22Rv1 (cell line): ENCODE measurements at regions not wholly inside any gene's neighbourhood (a gene's known extent, or its start where the extent isn't known, plus 50 kb on each side); places are given as distances from the start of the nearest gene placed in this dataset.

Source experiments
- ZFX ChIP-seq: fragments of 450-650 bp; IDR thresholded peaks from 2 replicates; pipeline ENCODE4 v1.6.1; 2017; ENCODE audit warnings: antibody characterized with exemption, borderline replicate concordance
- TF ChIP-seq, protein P1 (sequence below): fragments of 450-650 bp; IDR thresholded peaks from 2 replicates; pipeline ENCODE4 v1.5.1; 2017; ENCODE audit warnings: mild to moderate bottlenecking

DNA sequence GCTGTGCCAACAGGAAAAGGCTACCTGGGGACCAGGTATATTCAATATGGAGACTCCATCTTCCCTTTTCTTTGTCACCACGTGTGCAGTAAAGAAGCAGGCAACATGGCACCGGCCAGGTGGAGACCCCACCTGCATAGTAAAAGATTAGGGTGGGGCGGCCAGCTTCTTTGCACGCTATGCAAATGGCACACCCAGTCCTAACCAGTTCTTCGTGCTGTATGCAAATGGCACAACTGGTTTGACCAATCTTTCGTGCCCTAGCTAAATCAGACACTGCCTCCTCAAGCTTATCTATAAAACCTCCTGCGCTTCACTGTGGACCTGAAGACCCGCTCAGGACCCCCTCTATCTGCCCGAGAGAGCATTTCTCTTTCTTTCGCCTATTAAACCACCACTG, 88.8 kb upstream of the EZR start:
- TF ChIP-seq, protein P1, sequence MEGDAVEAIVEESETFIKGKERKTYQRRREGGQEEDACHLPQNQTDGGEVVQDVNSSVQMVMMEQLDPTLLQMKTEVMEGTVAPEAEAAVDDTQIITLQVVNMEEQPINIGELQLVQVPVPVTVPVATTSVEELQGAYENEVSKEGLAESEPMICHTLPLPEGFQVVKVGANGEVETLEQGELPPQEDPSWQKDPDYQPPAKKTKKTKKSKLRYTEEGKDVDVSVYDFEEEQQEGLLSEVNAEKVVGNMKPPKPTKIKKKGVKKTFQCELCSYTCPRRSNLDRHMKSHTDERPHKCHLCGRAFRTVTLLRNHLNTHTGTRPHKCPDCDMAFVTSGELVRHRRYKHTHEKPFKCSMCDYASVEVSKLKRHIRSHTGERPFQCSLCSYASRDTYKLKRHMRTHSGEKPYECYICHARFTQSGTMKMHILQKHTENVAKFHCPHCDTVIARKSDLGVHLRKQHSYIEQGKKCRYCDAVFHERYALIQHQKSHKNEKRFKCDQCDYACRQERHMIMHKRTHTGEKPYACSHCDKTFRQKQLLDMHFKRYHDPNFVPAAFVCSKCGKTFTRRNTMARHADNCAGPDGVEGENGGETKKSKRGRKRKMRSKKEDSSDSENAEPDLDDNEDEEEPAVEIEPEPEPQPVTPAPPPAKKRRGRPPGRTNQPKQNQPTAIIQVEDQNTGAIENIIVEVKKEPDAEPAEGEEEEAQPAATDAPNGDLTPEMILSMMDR = no peak
- no peak for TF ChIP-seq ZFX
